Left cardiac atrium (tissue), 4 donors: ENCODE measurements at regions not wholly inside any gene's neighbourhood (a gene's known extent, or its start where the extent isn't known, plus 50 kb on each side); places are given as distances from the start of the nearest gene placed in this dataset.

Experiments
- ATAC-seq, 2 donors: fragments of 200-7000 bp; cut with Tn5 transposase; one replicate each; pipeline ENCODE4 v1.9.1; 2020; ENCODE audit warnings: mild to moderate bottlenecking in 2 of 2, moderate library complexity in 2 of 2
- DNase-seq: peaks from one replicate; pipeline ENCODE4 v3.0.0-alpha.2; 2020
- intact Hi-C, 2 donors: fragments of 100-400 bp; cut with DNase I; formaldehyde crosslinking; loops; one replicate each; pipeline versions ENCODE4 v1.14.1 to v1.15.1; 2022 to 2023
- donor health status: DM: no; HTN: yes; CAD: no.
- donor health status: DM: no; HTN: yes; CAD: no; lungs with severe emphysema.
- donor health status: DM: yes; HTN: yes; CAD: no.
- donor health status: Dilated cardiomyopathy.

GRCh38 chr11:127057126-127057525 lies 56.6 kb upstream of the KIRREL3 start:
- intact Hi-C loops, result no loop called here
- DNase-seq, result no peak
- ATAC-seq, result no peak

GRCh38 chr11:127056338-127056971 lies 55.9 kb upstream of the KIRREL3 start:
- ATAC-seq, result no peak
- DNase-seq, result no peak
- intact Hi-C loops, result no loop called here

GRCh38 chr11:127055236-127055635 lies 54.7 kb upstream of the KIRREL3 start:
- no peak for DNase-seq
- no peak for ATAC-seq
- intact Hi-C loops, result no loop called here

GRCh38 chr11:127054153-127054552 lies 53.6 kb upstream of the KIRREL3 start:
- ATAC-seq, result no peak

GRCh38 chr11:127052404-127052803 lies 51.8 kb upstream of the KIRREL3 start:
- no peak for DNase-seq
- no peak for ATAC-seq
- intact Hi-C loops, result no loop called here

More at GRCh38 chr11:127054153-127054552, 53.6 kb upstream of the KIRREL3 start:
- intact Hi-C loops, result no loop called here
- no peak for DNase-seq
